ENCODE measurements at regions not wholly inside any gene's neighbourhood (a gene's known extent, or its start where the extent isn't known, plus 50 kb on each side); places are given as distances from the start of the nearest gene placed in this dataset.

DNA sequence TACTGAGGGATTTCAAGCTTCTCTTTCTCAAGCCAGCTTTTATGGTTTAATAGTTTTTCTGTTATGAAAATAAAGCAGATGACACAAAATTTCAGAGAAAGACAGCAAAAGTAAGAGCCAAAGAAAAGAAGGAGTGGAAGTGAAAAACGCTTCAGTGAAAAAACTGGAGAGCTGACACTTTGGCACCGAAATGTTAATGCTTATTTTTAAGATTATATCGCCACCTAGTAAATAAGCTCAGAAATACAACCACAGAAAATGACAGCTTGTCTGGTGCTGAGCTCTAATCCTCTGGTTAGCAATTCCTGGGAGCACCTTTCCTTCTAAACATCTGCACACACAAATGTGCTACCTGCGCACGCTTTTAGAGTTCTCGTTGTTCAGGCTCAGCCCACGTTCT lies 101.6 kb downstream of the ZPLD1 start:
- Histone ChIP-seq H3K36me3 (ENCODE audit: control insufficient read depth, insufficient read depth, low read length) (no peaks in the 10 kb centered on the region), H3K4me3 (ENCODE audit: low read depth, low read length) (no peak overlapping the region), H3K27me3 (ENCODE audit: control insufficient read depth, insufficient read depth, low read length) (no peaks in the 10 kb centered on the region)
- CTCF ChIA-PET: interaction anchor here (0.7 to 6.5 kb wide), 10 partner anchors 9 to 730 kb away, joined by 3 to 50 read pairs (median 4); no protein-coding TSS in a partner anchor
- TF ChIP-seq, protein P1, sequence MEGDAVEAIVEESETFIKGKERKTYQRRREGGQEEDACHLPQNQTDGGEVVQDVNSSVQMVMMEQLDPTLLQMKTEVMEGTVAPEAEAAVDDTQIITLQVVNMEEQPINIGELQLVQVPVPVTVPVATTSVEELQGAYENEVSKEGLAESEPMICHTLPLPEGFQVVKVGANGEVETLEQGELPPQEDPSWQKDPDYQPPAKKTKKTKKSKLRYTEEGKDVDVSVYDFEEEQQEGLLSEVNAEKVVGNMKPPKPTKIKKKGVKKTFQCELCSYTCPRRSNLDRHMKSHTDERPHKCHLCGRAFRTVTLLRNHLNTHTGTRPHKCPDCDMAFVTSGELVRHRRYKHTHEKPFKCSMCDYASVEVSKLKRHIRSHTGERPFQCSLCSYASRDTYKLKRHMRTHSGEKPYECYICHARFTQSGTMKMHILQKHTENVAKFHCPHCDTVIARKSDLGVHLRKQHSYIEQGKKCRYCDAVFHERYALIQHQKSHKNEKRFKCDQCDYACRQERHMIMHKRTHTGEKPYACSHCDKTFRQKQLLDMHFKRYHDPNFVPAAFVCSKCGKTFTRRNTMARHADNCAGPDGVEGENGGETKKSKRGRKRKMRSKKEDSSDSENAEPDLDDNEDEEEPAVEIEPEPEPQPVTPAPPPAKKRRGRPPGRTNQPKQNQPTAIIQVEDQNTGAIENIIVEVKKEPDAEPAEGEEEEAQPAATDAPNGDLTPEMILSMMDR (IDR thresholded peaks at IDR 0.05; ENCODE audit: insufficient read depth, low read depth, low read length): peak; percentile 36
- no peak for DNase-seq (ENCODE audit: low read depth)
- POLR2A ChIA-PET: interaction anchor here (0.6 kb wide), 1 partner anchor 730 kb away, joined by 3 read pairs; no protein-coding TSS in a partner anchor

DNA sequence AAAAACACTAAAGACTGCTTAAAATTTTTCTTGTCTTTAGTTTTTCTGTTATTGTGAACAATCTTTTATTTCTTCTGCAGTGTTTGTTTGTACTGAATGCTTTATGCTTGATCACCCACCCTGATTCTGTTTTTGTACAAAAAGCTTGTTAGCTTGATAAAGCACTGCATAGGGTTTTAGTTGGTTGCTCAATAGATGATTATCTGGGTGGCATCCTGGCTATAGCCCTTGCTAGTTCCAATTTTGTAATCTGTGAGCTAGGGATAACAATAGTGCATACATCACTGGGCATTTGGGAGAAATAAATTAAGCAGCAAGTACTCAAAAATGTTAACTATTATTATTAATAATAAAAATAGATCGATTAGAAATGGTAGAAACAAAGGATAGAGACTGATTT lies 102.3 kb downstream of the ZPLD1 start:
- ChIA-PET CTCF (interaction anchor here (0.9 to 6.5 kb wide), 7 partner anchors 9 to 731 kb away, joined by 3 to 50 read pairs (median 9); no protein-coding TSS in a partner anchor), POLR2A (no interaction called here)
- Histone ChIP-seq H3K4me3 (ENCODE audit: low read depth, low read length) (no peak overlapping the region), H3K27me3 (ENCODE audit: control insufficient read depth, insufficient read depth, low read length) (no peaks in the 10 kb centered on the region), H3K36me3 (ENCODE audit: control insufficient read depth, insufficient read depth, low read length) (no peaks in the 10 kb centered on the region)
- TF ChIP-seq, protein P1 (IDR thresholded peaks at IDR 0.05; ENCODE audit: insufficient read depth, low read depth, low read length): no peak
- no peak for DNase-seq (ENCODE audit: low read depth)

DNA sequence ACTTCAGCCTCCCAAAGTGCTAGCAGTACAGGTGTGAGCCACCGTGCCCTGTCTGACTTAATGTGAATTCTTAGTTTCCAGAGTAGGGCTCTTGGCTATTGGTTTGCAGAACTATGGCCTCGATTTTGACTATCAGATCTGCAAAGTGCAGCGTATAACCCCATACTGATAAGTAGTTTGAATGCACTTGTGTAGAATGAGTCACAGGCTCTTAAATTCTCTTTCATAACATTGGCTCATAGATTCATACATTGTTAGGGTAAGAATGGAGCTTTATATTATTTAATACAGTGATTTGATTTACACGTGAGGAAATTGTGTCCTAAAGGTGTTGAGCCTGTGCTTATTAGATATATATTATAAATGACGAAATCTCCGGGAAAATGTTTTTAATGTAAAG lies 109.9 kb downstream of the ZPLD1 start:
- H3K4me3 ChIP-seq (ENCODE audit: low read depth, low read length): no peak overlapping the region
- H3K36me3 ChIP-seq (ENCODE audit: control insufficient read depth, insufficient read depth, low read length): no peaks in the 10 kb centered on the region
- no peaks in the 10 kb centered on the region for H3K27me3 ChIP-seq (ENCODE audit: control insufficient read depth, insufficient read depth, low read length)
- no peak for DNase-seq (ENCODE audit: low read depth)
- TF ChIP-seq, protein P1 (IDR thresholded peaks at IDR 0.05; ENCODE audit: insufficient read depth, low read depth, low read length): no peak
- ChIA-PET CTCF (interaction anchor here (2.4 kb wide), 1 partner anchor 316 kb away, joined by 9 read pairs; no protein-coding TSS in a partner anchor), POLR2A (no interaction called here)

DNA sequence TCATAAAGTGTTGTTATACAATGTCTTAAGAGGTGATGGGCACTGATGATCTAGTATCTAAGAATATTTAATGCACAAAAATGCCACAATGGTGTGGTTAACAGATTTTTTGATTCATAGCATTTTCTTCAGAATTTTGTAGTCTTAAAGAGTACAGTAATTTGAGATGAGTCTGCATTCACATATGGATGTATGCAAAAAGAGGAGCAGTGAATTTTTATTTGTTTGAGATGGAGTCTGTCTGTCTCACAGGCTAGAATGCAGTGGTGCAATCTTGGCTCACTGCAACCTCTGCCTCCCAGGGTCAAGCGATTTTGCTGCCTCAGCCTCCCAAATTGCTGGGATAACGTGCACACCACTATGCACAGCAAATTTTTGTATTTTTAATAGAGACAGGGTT lies 110.5 kb downstream of the ZPLD1 start:
- DNase-seq (ENCODE audit: low read depth): no peak
- TF ChIP-seq, protein P1 (IDR thresholded peaks at IDR 0.05; ENCODE audit: insufficient read depth, low read depth, low read length): no peak
- Histone ChIP-seq H3K4me3 (ENCODE audit: low read depth, low read length) (no peak overlapping the region), H3K27me3 (ENCODE audit: control insufficient read depth, insufficient read depth, low read length) (no peaks in the 10 kb centered on the region), H3K36me3 (ENCODE audit: control insufficient read depth, insufficient read depth, low read length) (no peaks in the 10 kb centered on the region)
- CTCF ChIA-PET: interaction anchor here (0.6 kb wide), 1 partner anchor 303 kb away, joined by 3 read pairs; no protein-coding TSS in a partner anchor
- POLR2A ChIA-PET: no interaction called here

DNA sequence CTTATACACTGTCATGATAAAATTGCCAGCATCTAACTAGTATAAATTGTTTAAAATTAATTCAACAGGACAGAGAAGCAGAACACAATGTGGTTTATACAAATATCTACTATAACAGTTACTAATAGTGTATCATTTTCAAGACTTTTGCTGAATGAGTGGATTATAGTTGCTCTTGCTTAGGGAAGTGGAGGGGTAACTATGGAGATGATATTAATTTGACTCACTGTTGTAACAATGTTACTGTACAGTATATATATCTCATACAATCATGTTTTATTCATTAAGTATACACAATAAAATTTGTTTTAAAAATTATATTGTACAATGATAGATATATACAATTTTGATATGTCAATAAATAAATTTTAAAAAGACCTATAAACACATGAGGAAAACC lies 119.1 kb downstream of the ZPLD1 start:
- no peak overlapping the region for H3K4me3 ChIP-seq (ENCODE audit: low read depth, low read length)
- CTCF ChIA-PET: no interaction called here

More for the DNA sequence above, 119.1 kb downstream of the ZPLD1 start:
- no peak for DNase-seq (ENCODE audit: low read depth)
- POLR2A ChIA-PET: no interaction called here
- no peaks in the 10 kb centered on the region for H3K36me3 ChIP-seq (ENCODE audit: control insufficient read depth, insufficient read depth, low read length)
- no peaks in the 10 kb centered on the region for H3K27me3 ChIP-seq (ENCODE audit: control insufficient read depth, insufficient read depth, low read length)
- TF ChIP-seq, protein P1 (IDR thresholded peaks at IDR 0.05; ENCODE audit: insufficient read depth, low read depth, low read length): no peak

Data from BJ (cell line).